ENCODE measurements at regions not wholly inside any gene's neighbourhood (a gene's known extent, or its start where the extent isn't known, plus 50 kb on each side); places are given as distances from the start of the nearest gene placed in this dataset.

DNA sequence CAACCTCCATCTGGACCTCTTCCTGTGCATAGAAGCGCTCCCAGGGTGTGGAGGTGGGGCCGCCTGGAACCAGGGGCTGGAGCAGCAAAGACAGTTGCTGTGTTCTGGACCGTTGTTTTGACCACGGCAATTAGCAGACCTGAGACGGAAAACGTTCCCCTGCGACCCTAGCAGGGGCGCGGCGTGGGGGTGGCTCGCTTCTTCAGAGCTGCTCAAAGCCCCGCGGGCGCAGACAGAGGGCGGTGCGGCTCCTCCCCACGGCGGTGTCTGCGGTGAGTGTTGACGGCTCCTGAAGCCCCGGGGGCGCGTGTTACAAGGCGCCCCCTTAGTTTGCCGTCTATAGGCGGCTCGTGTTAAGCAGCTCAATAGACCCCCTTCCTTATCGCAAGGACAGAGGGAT, 79.2 kb downstream of the TRIML1 start:
- no peaks in the 10 kb centered on the region for H3K36me3 Mint-ChIP-seq
- H3K4me3 Mint-ChIP-seq = peak overlapping the region; percentile 62
- H3K4me1 Mint-ChIP-seq = no peaks in the 10 kb centered on the region
- TF ChIP-seq, protein P1, sequence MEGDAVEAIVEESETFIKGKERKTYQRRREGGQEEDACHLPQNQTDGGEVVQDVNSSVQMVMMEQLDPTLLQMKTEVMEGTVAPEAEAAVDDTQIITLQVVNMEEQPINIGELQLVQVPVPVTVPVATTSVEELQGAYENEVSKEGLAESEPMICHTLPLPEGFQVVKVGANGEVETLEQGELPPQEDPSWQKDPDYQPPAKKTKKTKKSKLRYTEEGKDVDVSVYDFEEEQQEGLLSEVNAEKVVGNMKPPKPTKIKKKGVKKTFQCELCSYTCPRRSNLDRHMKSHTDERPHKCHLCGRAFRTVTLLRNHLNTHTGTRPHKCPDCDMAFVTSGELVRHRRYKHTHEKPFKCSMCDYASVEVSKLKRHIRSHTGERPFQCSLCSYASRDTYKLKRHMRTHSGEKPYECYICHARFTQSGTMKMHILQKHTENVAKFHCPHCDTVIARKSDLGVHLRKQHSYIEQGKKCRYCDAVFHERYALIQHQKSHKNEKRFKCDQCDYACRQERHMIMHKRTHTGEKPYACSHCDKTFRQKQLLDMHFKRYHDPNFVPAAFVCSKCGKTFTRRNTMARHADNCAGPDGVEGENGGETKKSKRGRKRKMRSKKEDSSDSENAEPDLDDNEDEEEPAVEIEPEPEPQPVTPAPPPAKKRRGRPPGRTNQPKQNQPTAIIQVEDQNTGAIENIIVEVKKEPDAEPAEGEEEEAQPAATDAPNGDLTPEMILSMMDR (IDR thresholded peaks at IDR 0.05; ENCODE audit: unreplicated experiment) = no peak
- no peaks in the 10 kb centered on the region for H3K27me3 Mint-ChIP-seq (ENCODE audit: low read depth)
- no peak overlapping the region for H3K27ac Mint-ChIP-seq
- DNase-seq (ENCODE audit: low spot score in 2 of 2, unreplicated experiment in 2 of 2) = no peak
- H3K9me3 Mint-ChIP-seq = peaks cover 3% of the 10 kb centered on the region

- TF ChIP-seq, protein P1 (IDR thresholded peaks at IDR 0.05; ENCODE audit: unreplicated experiment) = no peak
- no peak overlapping the region for H3K4me3 Mint-ChIP-seq
Measured at GRCh38 chr4:188220006-188220405, 80.8 kb downstream of the TRIML1 start.

DNA sequence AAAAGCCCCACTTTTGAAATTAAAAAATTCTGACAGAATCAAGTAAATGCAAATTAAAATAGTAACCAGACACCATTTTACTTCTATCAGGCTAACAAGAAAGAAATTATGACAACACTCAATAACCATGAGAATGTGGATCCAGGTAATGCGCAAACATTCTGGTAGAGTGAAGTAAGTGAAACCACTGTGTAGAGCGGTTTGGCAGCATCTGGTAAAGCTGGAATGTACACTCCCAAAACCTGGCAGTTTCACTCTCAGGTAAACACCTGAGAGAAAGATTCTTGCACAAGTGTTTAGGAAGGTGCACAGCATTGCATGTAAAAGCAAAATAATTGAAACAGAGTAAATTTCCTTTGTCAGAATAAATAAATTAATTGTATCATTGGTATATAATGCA, 81.8 kb downstream of the TRIML1 start:
- TF ChIP-seq, protein P1 (IDR thresholded peaks at IDR 0.05; ENCODE audit: unreplicated experiment) = no peak
- H3K4me1 Mint-ChIP-seq = no peaks in the 10 kb centered on the region
- H3K9me3 Mint-ChIP-seq = peaks cover 6% of the 10 kb centered on the region
- no peaks in the 10 kb centered on the region for H3K36me3 Mint-ChIP-seq
- no peak overlapping the region for H3K4me3 Mint-ChIP-seq
- H3K27me3 Mint-ChIP-seq (ENCODE audit: low read depth) = no peaks in the 10 kb centered on the region
- no peak overlapping the region for H3K27ac Mint-ChIP-seq
- no peak for DNase-seq (ENCODE audit: low spot score in 2 of 2, unreplicated experiment in 2 of 2)

More at GRCh38 chr4:188220006-188220405, 80.8 kb downstream of the TRIML1 start:
- no peak overlapping the region for H3K27ac Mint-ChIP-seq
- no peaks in the 10 kb centered on the region for H3K27me3 Mint-ChIP-seq (ENCODE audit: low read depth)
- H3K4me1 Mint-ChIP-seq = no peaks in the 10 kb centered on the region
- H3K36me3 Mint-ChIP-seq = no peaks in the 10 kb centered on the region
- DNase-seq (ENCODE audit: low spot score in 2 of 2, unreplicated experiment in 2 of 2) = no peak
- H3K9me3 Mint-ChIP-seq = peaks cover 3% of the 10 kb centered on the region

DNA sequence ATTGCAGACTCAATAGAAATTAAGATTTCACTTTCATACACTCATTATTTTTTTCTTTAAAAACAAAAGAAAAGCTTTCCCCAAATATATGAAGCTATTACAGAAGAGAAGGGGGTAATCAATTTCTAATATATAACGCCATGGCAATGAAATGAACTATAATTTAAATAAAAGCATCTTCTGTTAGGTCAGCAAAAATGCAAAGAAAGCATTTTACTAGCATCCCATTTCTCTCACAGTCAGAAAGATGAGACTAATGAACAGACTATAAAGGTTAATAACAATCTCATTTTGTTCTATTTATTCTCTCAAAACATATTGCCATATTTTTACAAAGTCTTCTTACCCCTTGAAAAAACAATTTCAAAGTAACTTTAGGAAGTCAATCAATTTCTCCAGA, 89.0 kb downstream of the TRIML1 start:
- H3K9me3 Mint-ChIP-seq = peaks cover 4% of the 10 kb centered on the region
- no peak for DNase-seq (ENCODE audit: low spot score in 2 of 2, unreplicated experiment in 2 of 2)
- H3K4me3 Mint-ChIP-seq = no peak overlapping the region
- H3K27me3 Mint-ChIP-seq (ENCODE audit: low read depth) = no peaks in the 10 kb centered on the region
- H3K27ac Mint-ChIP-seq = no peak overlapping the region
- TF ChIP-seq, protein P1 (IDR thresholded peaks at IDR 0.05; ENCODE audit: unreplicated experiment) = no peak
- no peaks in the 10 kb centered on the region for H3K36me3 Mint-ChIP-seq
- peaks cover under 1% of the 10 kb centered on the region for H3K4me1 Mint-ChIP-seq

- H3K4me3 Mint-ChIP-seq = no peak overlapping the region
- H3K9me3 Mint-ChIP-seq = no peaks in the 10 kb centered on the region
Measured at GRCh38 chr4:188232428-188232827, 93.2 kb downstream of the TRIML1 start.

More at GRCh38 chr4:188232428-188232827, 93.2 kb downstream of the TRIML1 start:
- no peaks in the 10 kb centered on the region for H3K27me3 Mint-ChIP-seq (ENCODE audit: low read depth)
- H3K27ac Mint-ChIP-seq = no peak overlapping the region
- TF ChIP-seq, protein P1 (IDR thresholded peaks at IDR 0.05; ENCODE audit: unreplicated experiment) = no peak
- no peaks in the 10 kb centered on the region for H3K36me3 Mint-ChIP-seq
- H3K4me1 Mint-ChIP-seq = peaks cover 2% of the 10 kb centered on the region
- DNase-seq (ENCODE audit: low spot score in 2 of 2, unreplicated experiment in 2 of 2) = no peak
